GM23338 (cell line): ENCODE measurements at regions not wholly inside any gene's neighbourhood (a gene's known extent, or its start where the extent isn't known, plus 50 kb on each side); places are given as distances from the start of the nearest gene placed in this dataset.

Source experiments
- CREB1 ChIP-seq: fragments of 250-450 bp; sonication (Bioruptor Pico); IDR thresholded peaks from 2 replicates; pipeline ENCODE4 v1.5.0; 2020; ENCODE audit warnings: low read depth, mild to moderate bottlenecking, moderate library complexity
- CTCF ChIP-seq, 2 experiments: fragments of 200-600 bp in 1 of 2; sonication (generic) in 1 of 2; conservative IDR thresholded peaks; 2 replicates each; pipeline versions ENCODE4 v1.5.1 to v1.6.1; 2016 to 2017; ENCODE audit warnings: antibody characterized with exemption in 2 of 2, low read depth in 2 of 2, mild to moderate bottlenecking in 2 of 2, moderate library complexity in 1 of 2
- EZH2 ChIP-seq: fragments of 200-600 bp; sonication (generic); IDR thresholded peaks from one replicate; pipeline ENCODE4 v1.8.0; 2017; ENCODE audit warnings: antibody characterized with exemption, mild to moderate bottlenecking, low read depth; ENCODE audit not compliant: unreplicated experiment
- EZH2phosphoT487 ChIP-seq: fragments of 200-600 bp; sonication (generic); IDR thresholded peaks from one replicate; pipeline ENCODE4 v1.8.1; 2018; ENCODE audit warnings: antibody characterized with exemption; ENCODE audit not compliant: unreplicated experiment
- JUNB ChIP-seq: IDR thresholded peaks from one replicate; pipeline ENCODE4 v1.6.1; 2016; ENCODE audit warnings: antibody characterized with exemption; ENCODE audit not compliant: unreplicated experiment
- POLR2AphosphoS5 ChIP-seq: IDR thresholded peaks from 2 replicates; pipeline ENCODE4 v1.6.1; 2016; ENCODE audit warnings: antibody characterized with exemption, low read depth
- REST ChIP-seq: IDR thresholded peaks from one replicate; pipeline ENCODE4 v1.6.1; 2018; ENCODE audit warnings: antibody characterized with exemption; ENCODE audit not compliant: unreplicated experiment
- ZNF114 ChIP-seq: fragments of 250-450 bp; sonication (Bioruptor Pico); IDR thresholded peaks from 2 replicates; pipeline ENCODE4 v1.5.0; 2020; ENCODE audit warnings: mild to moderate bottlenecking, moderate library complexity
- ZNF462 ChIP-seq: fragments of 250-450 bp; sonication (Bioruptor Pico); IDR thresholded peaks from 2 replicates; pipeline ENCODE4 v1.5.0; 2020; ENCODE audit warnings: mild to moderate bottlenecking, moderate library complexity
- TF ChIP-seq, protein P1 (sequence below): IDR thresholded peaks from 2 replicates; pipeline ENCODE4 v1.6.1; 2016; ENCODE audit warnings: antibody characterized with exemption

DNA sequence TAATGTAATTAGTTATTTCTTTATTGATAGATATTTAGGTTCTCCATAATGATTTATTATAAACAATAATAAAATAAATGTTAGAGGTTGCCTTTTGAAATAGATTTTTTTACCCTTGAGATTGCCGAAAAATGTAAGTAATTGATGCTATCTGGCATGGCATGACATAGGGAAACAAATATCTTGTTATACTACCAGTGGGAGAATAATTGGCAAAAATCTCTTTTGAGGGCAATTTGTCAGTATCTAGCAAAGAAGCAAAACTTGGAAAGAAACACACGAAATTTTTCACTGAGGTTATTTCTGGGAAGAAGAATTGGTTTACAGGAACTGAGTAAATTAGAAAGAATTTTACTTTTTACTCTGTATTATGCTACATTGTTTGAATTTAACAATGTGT is 547.2 kb upstream of the SETBP1 start:
- TF ChIP-seq EZH2phosphoT487: no peak
- TF ChIP-seq EZH2: no peak
- TF ChIP-seq REST: no peak
- TF ChIP-seq CTCF (conservative IDR thresholded peaks at IDR 0.05; ENCODE audit: low read depth in 2 of 2): no peak
- TF ChIP-seq POLR2AphosphoS5: no peak
- TF ChIP-seq, protein P1, sequence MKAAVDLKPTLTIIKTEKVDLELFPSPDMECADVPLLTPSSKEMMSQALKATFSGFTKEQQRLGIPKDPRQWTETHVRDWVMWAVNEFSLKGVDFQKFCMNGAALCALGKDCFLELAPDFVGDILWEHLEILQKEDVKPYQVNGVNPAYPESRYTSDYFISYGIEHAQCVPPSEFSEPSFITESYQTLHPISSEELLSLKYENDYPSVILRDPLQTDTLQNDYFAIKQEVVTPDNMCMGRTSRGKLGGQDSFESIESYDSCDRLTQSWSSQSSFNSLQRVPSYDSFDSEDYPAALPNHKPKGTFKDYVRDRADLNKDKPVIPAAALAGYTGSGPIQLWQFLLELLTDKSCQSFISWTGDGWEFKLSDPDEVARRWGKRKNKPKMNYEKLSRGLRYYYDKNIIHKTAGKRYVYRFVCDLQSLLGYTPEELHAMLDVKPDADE: no peak
- TF ChIP-seq ZNF462 (CRISPR knock-in tag): no peak
- no peak for TF ChIP-seq CREB1
- TF ChIP-seq ZNF114 (CRISPR knock-in tag): no peak
- no peak for TF ChIP-seq JUNB
